ENCODE measurements at regions not wholly inside any gene's neighbourhood (a gene's known extent, or its start where the extent isn't known, plus 50 kb on each side); places are given as distances from the start of the nearest gene placed in this dataset.

- Histone ChIP-seq H3K27me3 (no peaks in the 10 kb centered on the region), H3K4me3 (no peak overlapping the region), H3K9me3 (no peaks in the 10 kb centered on the region), H3K27ac (no peak overlapping the region), H3K4me1 (no peaks in the 10 kb centered on the region), H3K36me3 (no peaks in the 10 kb centered on the region)
- no peak for DNase-seq
- WGBS, 2 donors (ENCODE audit: low coverage in 1 of 2): 21 to 49% methylated on average over 2 of the region's 2 CpGs
- intact Hi-C loops (cut with DNase I; ENCODE audit: low total_unique reads): no loop called here
- in situ Hi-C loops (cut with MboI; ENCODE audit: low pct_ligation_motif_present in 1 of 4, low pct_unique_long_range_greater_than_20kb in 1 of 4, low sequenced_read_pairs in 3 of 4): no loop called here
- TF ChIP-seq EP300 (IDR thresholded peaks at IDR 0.05; ENCODE audit: low read depth) (no peak), POLR2AphosphoS5 (IDR thresholded peaks at IDR 0.05) (no peak), POLR2A (IDR thresholded peaks at IDR 0.05) (no peak)
- TF ChIP-seq, protein P1, sequence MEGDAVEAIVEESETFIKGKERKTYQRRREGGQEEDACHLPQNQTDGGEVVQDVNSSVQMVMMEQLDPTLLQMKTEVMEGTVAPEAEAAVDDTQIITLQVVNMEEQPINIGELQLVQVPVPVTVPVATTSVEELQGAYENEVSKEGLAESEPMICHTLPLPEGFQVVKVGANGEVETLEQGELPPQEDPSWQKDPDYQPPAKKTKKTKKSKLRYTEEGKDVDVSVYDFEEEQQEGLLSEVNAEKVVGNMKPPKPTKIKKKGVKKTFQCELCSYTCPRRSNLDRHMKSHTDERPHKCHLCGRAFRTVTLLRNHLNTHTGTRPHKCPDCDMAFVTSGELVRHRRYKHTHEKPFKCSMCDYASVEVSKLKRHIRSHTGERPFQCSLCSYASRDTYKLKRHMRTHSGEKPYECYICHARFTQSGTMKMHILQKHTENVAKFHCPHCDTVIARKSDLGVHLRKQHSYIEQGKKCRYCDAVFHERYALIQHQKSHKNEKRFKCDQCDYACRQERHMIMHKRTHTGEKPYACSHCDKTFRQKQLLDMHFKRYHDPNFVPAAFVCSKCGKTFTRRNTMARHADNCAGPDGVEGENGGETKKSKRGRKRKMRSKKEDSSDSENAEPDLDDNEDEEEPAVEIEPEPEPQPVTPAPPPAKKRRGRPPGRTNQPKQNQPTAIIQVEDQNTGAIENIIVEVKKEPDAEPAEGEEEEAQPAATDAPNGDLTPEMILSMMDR (IDR thresholded peaks at IDR 0.05): no peak
Measured at GRCh38 chr4:165709973-165710526, 163.0 kb upstream of the TLL1 start.

DNA sequence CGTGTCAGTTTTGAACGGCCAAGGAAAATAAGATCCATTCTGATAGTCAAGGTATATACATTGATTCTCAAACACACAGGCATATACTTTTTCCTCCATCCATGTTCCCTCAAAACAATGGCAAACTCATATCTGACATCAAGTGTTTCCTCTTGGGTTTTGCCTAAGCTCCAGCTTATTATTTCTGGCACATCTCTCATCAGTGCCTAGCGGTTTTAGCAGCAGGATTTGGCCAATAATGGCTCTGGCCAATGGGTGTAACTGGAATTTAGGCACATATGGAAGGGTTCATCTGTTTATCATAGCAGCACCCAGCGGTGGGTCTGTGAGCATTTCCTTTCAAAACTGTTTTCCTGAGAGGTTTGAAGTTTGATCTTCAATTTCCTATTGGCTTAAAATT is 161.6 kb upstream of the TLL1 start:
- in situ Hi-C loops (cut with MboI; ENCODE audit: low pct_ligation_motif_present in 1 of 4, low pct_unique_long_range_greater_than_20kb in 1 of 4, low sequenced_read_pairs in 3 of 4): no loop called here
- TF ChIP-seq EP300 (IDR thresholded peaks at IDR 0.05; ENCODE audit: low read depth) (no peak), POLR2A (IDR thresholded peaks at IDR 0.05) (no peak), POLR2AphosphoS5 (IDR thresholded peaks at IDR 0.05) (no peak)
- TF ChIP-seq, protein P1 (IDR thresholded peaks at IDR 0.05): no peak
- Histone ChIP-seq H3K27me3 (no peaks in the 10 kb centered on the region), H3K4me1 (no peaks in the 10 kb centered on the region), H3K27ac (no peak overlapping the region), H3K9me3 (no peaks in the 10 kb centered on the region), H3K4me3 (no peak overlapping the region), H3K36me3 (no peaks in the 10 kb centered on the region)
- WGBS, 2 donors (ENCODE audit: low coverage in 1 of 2): 67 to 75% methylated on average over 4 of the region's 4 CpGs
- intact Hi-C loops (cut with DNase I; ENCODE audit: low total_unique reads): no loop called here
- DNase-seq: no peak

DNA sequence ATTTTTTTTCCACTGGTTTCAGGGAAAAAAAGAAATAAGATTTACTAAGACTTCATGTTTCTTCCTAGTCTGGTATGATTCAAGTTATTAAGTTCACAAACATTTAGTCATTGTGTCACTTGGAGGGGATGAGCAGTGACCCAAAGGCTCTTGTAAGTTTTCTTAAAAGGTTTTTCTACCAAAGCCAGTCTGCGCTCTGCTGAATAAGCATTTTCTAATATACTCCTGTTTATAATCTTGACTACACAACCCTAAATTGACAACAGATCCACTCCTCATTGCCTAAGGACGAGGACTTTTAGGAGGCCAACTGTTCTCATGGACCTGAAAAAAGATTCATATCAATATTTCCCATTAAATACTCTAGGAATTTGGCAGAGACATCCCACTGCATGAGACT is 161.1 kb upstream of the TLL1 start:
- in situ Hi-C loops (cut with MboI; ENCODE audit: low pct_ligation_motif_present in 1 of 4, low pct_unique_long_range_greater_than_20kb in 1 of 4, low sequenced_read_pairs in 3 of 4) (no loop called here), intact Hi-C loops (cut with DNase I; ENCODE audit: low total_unique reads) (no loop called here)
- DNase-seq: no peak
- no peak overlapping the region for H3K27ac ChIP-seq
- no peaks in the 10 kb centered on the region for H3K27me3 ChIP-seq
- no peak overlapping the region for H3K4me3 ChIP-seq
- H3K36me3 ChIP-seq: no peaks in the 10 kb centered on the region
- no peaks in the 10 kb centered on the region for H3K9me3 ChIP-seq
- H3K4me1 ChIP-seq: no peaks in the 10 kb centered on the region
- TF ChIP-seq POLR2A (IDR thresholded peaks at IDR 0.05): no peak
- 56 to 92% methylated on average over 2 of the region's 2 CpGs for WGBS, 2 donors (ENCODE audit: low coverage in 1 of 2)

DNA sequence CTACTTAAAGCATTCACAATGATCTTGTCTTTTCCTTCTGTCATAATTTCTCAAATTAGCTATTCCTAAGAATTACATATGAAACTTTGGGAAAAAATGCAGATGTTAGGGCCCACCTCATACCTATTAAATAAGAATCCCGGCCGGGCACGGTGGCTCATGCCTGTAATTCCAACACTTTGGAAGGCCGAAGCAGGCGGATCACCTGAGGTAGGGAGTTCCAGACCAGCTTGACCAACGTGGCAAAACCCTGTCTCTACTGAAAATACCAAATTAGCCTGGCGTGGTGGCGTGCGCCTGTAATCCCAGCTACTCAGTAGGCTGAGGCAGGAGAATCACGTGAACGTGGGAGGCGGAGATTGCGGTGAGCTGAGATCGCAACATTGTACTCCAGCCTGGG is 158.4 kb upstream of the TLL1 start:
- no peak for TF ChIP-seq POLR2A (IDR thresholded peaks at IDR 0.05)
- TF ChIP-seq POLR2AphosphoS5 (IDR thresholded peaks at IDR 0.05): no peak
- TF ChIP-seq, protein P1 (IDR thresholded peaks at IDR 0.05): no peak
- TF ChIP-seq EP300 (IDR thresholded peaks at IDR 0.05; ENCODE audit: low read depth): no peak
- in situ Hi-C loops (cut with MboI; ENCODE audit: low pct_ligation_motif_present in 1 of 4, low pct_unique_long_range_greater_than_20kb in 1 of 4, low sequenced_read_pairs in 3 of 4) (no loop called here), intact Hi-C loops (cut with DNase I; ENCODE audit: low total_unique reads) (no loop called here)
- H3K4me1 ChIP-seq: no peaks in the 10 kb centered on the region
- H3K36me3 ChIP-seq: no peaks in the 10 kb centered on the region
- WGBS, 2 donors (ENCODE audit: low coverage in 1 of 2): 89 to 90% methylated on average over 9 to 14 of the region's 14 CpGs
- no peaks in the 10 kb centered on the region for H3K9me3 ChIP-seq
- no peak for DNase-seq
- no peaks in the 10 kb centered on the region for H3K27me3 ChIP-seq
- H3K4me3 ChIP-seq: no peak overlapping the region
- H3K27ac ChIP-seq: no peak overlapping the region

GRCh38 chr4:165715211-165715610 is 157.8 kb upstream of the TLL1 start:
- in situ Hi-C loops (cut with MboI; ENCODE audit: low pct_ligation_motif_present in 1 of 4, low pct_unique_long_range_greater_than_20kb in 1 of 4, low sequenced_read_pairs in 3 of 4): no loop called here
- Histone ChIP-seq H3K4me1 (no peaks in the 10 kb centered on the region), H3K9me3 (no peaks in the 10 kb centered on the region), H3K36me3 (no peaks in the 10 kb centered on the region), H3K4me3 (no peak overlapping the region), H3K27ac (no peak overlapping the region), H3K27me3 (no peaks in the 10 kb centered on the region)
- DNase-seq: no peak
- 79 to 100% methylated on average over 1 of the region's 1 CpG for WGBS, 2 donors (ENCODE audit: low coverage in 1 of 2)
- TF ChIP-seq POLR2A (IDR thresholded peaks at IDR 0.05) (no peak), POLR2AphosphoS5 (IDR thresholded peaks at IDR 0.05) (no peak), EP300 (IDR thresholded peaks at IDR 0.05; ENCODE audit: low read depth) (no peak)
- TF ChIP-seq, protein P1 (IDR thresholded peaks at IDR 0.05): no peak
- intact Hi-C loops (cut with DNase I; ENCODE audit: low total_unique reads): no loop called here

Data from transverse colon (tissue), 4 donors.